Stimulated activated effector memory CD8-positive, alpha-beta T cell treated with anti-CD3 and anti-CD28 coated beads, Interleukin-12 subunit alpha, Interleukin-12 subunit beta, amount 100 ng/mL, for 72 hours (primary cell): ENCODE measurements at regions not wholly inside any gene's neighbourhood (a gene's known extent, or its start where the extent isn't known, plus 50 kb on each side); places are given as distances from the start of the nearest gene placed in this dataset.

Source experiments
- ATAC-seq: fragments of 150-1000 bp; cut with Tn5 transposase; 2 replicates; pipeline ENCODE4 v1.10.0; 2021
- DNase-seq, 2 donors: peaks; one replicate each; pipeline ENCODE4 v3.0.0; 2021 to 2022; ENCODE audit warnings: low spot score in 2 of 2
- H3K27ac Mint-ChIP-seq: one replicate; pipeline ENCODE4 v1.8.0; 2022; ENCODE audit warnings: mild to moderate bottlenecking, mixed read lengths
- H3K36me3 Mint-ChIP-seq: one replicate; pipeline ENCODE4 v1.8.0; 2022; ENCODE audit warnings: mild to moderate bottlenecking, mixed read lengths
- H3K4me1 Mint-ChIP-seq: one replicate; pipeline ENCODE4 v1.8.0; 2022; ENCODE audit warnings: mixed read lengths
- H3K4me3 Mint-ChIP-seq: one replicate; pipeline ENCODE4 v1.8.0; 2022; ENCODE audit warnings: mild to moderate bottlenecking, mixed read lengths
- H3K9me3 Mint-ChIP-seq: one replicate; pipeline ENCODE4 v1.8.0; 2022; ENCODE audit warnings: mixed read lengths

GRCh38 chr7:125654076-125654475 lies 724.5 kb upstream of the POT1 start:
- DNase-seq (no peak), ATAC-seq (no peak)
- no peaks in the 10 kb centered on the region for H3K36me3 Mint-ChIP-seq
- H3K9me3 Mint-ChIP-seq, result peaks cover 13% of the 10 kb centered on the region
- no peaks in the 10 kb centered on the region for H3K4me1 Mint-ChIP-seq
- no peak overlapping the region for H3K27ac Mint-ChIP-seq
- no peak overlapping the region for H3K4me3 Mint-ChIP-seq

- Mint-ChIP-seq H3K4me1 (no peaks in the 10 kb centered on the region), H3K36me3 (no peaks in the 10 kb centered on the region), H3K27ac (no peak overlapping the region), H3K9me3 (peaks cover 15% of the 10 kb centered on the region), H3K4me3 (no peak overlapping the region)
- ATAC-seq (no peak), DNase-seq (no peak)
Measured at GRCh38 chr7:125651823-125652528, 722.4 kb upstream of the POT1 start.

GRCh38 chr7:125648543-125648942 lies 718.9 kb upstream of the POT1 start:
- no peaks in the 10 kb centered on the region for H3K4me1 Mint-ChIP-seq
- H3K4me3 Mint-ChIP-seq, result no peak overlapping the region
- H3K9me3 Mint-ChIP-seq, result peaks cover 15% of the 10 kb centered on the region
- no peak overlapping the region for H3K27ac Mint-ChIP-seq
- ATAC-seq (no peak), DNase-seq (no peak)
- no peaks in the 10 kb centered on the region for H3K36me3 Mint-ChIP-seq

GRCh38 chr7:125645770-125646169 lies 716.1 kb upstream of the POT1 start:
- H3K9me3 Mint-ChIP-seq, result peaks cover 13% of the 10 kb centered on the region
- H3K27ac Mint-ChIP-seq, result no peak overlapping the region
- H3K4me3 Mint-ChIP-seq, result no peak overlapping the region

GRCh38 chr7:125644109-125644508 lies 714.5 kb upstream of the POT1 start:
- DNase-seq (no peak), ATAC-seq (no peak)
- Mint-ChIP-seq H3K36me3 (no peaks in the 10 kb centered on the region), H3K9me3 (peaks cover 13% of the 10 kb centered on the region), H3K4me1 (no peaks in the 10 kb centered on the region), H3K4me3 (no peak overlapping the region), H3K27ac (no peak overlapping the region)

More at GRCh38 chr7:125645770-125646169, 716.1 kb upstream of the POT1 start:
- no peak for ATAC-seq
- DNase-seq, result no peak
- Mint-ChIP-seq H3K36me3 (no peaks in the 10 kb centered on the region), H3K4me1 (no peaks in the 10 kb centered on the region)

- Mint-ChIP-seq H3K9me3 (peaks cover 8% of the 10 kb centered on the region), H3K4me3 (no peak overlapping the region), H3K36me3 (no peaks in the 10 kb centered on the region), H3K4me1 (no peaks in the 10 kb centered on the region), H3K27ac (no peak overlapping the region)
- DNase-seq (no peak), ATAC-seq (no peak)
Measured at GRCh38 chr7:125643302-125643701, 713.7 kb upstream of the POT1 start.

- peaks cover 8% of the 10 kb centered on the region for H3K9me3 Mint-ChIP-seq
- no peak for ATAC-seq
- H3K36me3 Mint-ChIP-seq, result no peaks in the 10 kb centered on the region
- H3K4me3 Mint-ChIP-seq, result no peak overlapping the region
- DNase-seq, result no peak
- H3K4me1 Mint-ChIP-seq, result no peaks in the 10 kb centered on the region
- H3K27ac Mint-ChIP-seq, result no peak overlapping the region
Measured at GRCh38 chr7:125641884-125642283, 712.3 kb upstream of the POT1 start.

- Mint-ChIP-seq H3K27ac (no peak overlapping the region), H3K4me3 (no peak overlapping the region), H3K9me3 (peaks cover 4% of the 10 kb centered on the region), H3K36me3 (no peaks in the 10 kb centered on the region), H3K4me1 (no peaks in the 10 kb centered on the region)
- ATAC-seq (no peak), DNase-seq (no peak)
Measured at GRCh38 chr7:125636320-125636962, 706.8 kb upstream of the POT1 start.

GRCh38 chr7:125618516-125618915 lies 688.9 kb upstream of the POT1 start:
- DNase-seq, result no peak
- Mint-ChIP-seq H3K4me3 (no peak overlapping the region), H3K36me3 (no peaks in the 10 kb centered on the region), H3K27ac (no peak overlapping the region), H3K9me3 (peaks cover 28% of the 10 kb centered on the region), H3K4me1 (no peaks in the 10 kb centered on the region)
- ATAC-seq, result no peak

GRCh38 chr7:125611582-125611981 lies 682.0 kb upstream of the POT1 start:
- ATAC-seq (no peak), DNase-seq (no peak)
- H3K36me3 Mint-ChIP-seq, result no peaks in the 10 kb centered on the region
- H3K4me3 Mint-ChIP-seq, result no peak overlapping the region
- H3K4me1 Mint-ChIP-seq, result no peaks in the 10 kb centered on the region
- H3K9me3 Mint-ChIP-seq, result peaks cover 21% of the 10 kb centered on the region
- no peak overlapping the region for H3K27ac Mint-ChIP-seq

- Mint-ChIP-seq H3K27ac (no peak overlapping the region), H3K9me3 (peaks cover 23% of the 10 kb centered on the region), H3K4me3 (no peak overlapping the region), H3K36me3 (no peaks in the 10 kb centered on the region), H3K4me1 (no peaks in the 10 kb centered on the region)
- no peak for DNase-seq
- no peak for ATAC-seq
Measured at GRCh38 chr7:125606671-125607070, 677.0 kb upstream of the POT1 start.

GRCh38 chr7:125605241-125605640 lies 675.6 kb upstream of the POT1 start:
- Mint-ChIP-seq H3K4me3 (no peak overlapping the region), H3K27ac (no peak overlapping the region), H3K36me3 (no peaks in the 10 kb centered on the region), H3K4me1 (no peaks in the 10 kb centered on the region), H3K9me3 (peaks cover 15% of the 10 kb centered on the region)
- DNase-seq (no peak), ATAC-seq (no peak)

GRCh38 chr7:125602441-125602840 lies 672.8 kb upstream of the POT1 start:
- ATAC-seq (no peak), DNase-seq (no peak)
- H3K36me3 Mint-ChIP-seq, result no peaks in the 10 kb centered on the region
- no peak overlapping the region for H3K27ac Mint-ChIP-seq
- H3K9me3 Mint-ChIP-seq, result peaks cover 16% of the 10 kb centered on the region
- H3K4me3 Mint-ChIP-seq, result no peak overlapping the region
- no peaks in the 10 kb centered on the region for H3K4me1 Mint-ChIP-seq

GRCh38 chr7:125599387-125599786 lies 669.8 kb upstream of the POT1 start:
- Mint-ChIP-seq H3K4me3 (no peak overlapping the region), H3K4me1 (no peaks in the 10 kb centered on the region), H3K27ac (no peak overlapping the region), H3K9me3 (peaks cover 8% of the 10 kb centered on the region), H3K36me3 (no peaks in the 10 kb centered on the region)
- no peak for ATAC-seq
- DNase-seq, result no peak

GRCh38 chr7:125592331-125592730 lies 662.7 kb upstream of the POT1 start:
- H3K4me3 Mint-ChIP-seq, result no peak overlapping the region
- DNase-seq, result no peak
- H3K4me1 Mint-ChIP-seq, result no peaks in the 10 kb centered on the region

GRCh38 chr7:125573126-125573525 lies 643.5 kb upstream of the POT1 start:
- Mint-ChIP-seq H3K4me1 (no peaks in the 10 kb centered on the region), H3K9me3 (peaks cover 35% of the 10 kb centered on the region), H3K36me3 (no peaks in the 10 kb centered on the region), H3K4me3 (no peak overlapping the region), H3K27ac (no peak overlapping the region)
- ATAC-seq (no peak), DNase-seq (no peak)

More at GRCh38 chr7:125592331-125592730, 662.7 kb upstream of the POT1 start:
- Mint-ChIP-seq H3K9me3 (peaks cover 3% of the 10 kb centered on the region), H3K36me3 (no peaks in the 10 kb centered on the region), H3K27ac (no peak overlapping the region)
- ATAC-seq, result no peak
